Endothelial cell of umbilical vein (primary cell): ENCODE measurements at regions not wholly inside any gene's neighbourhood (a gene's known extent, or its start where the extent isn't known, plus 50 kb on each side); places are given as distances from the start of the nearest gene placed in this dataset.

Experiments
- BruUV-seq: library from RNA; stranded (reverse); fragments of 400-500 nt; replicated peaks from 2 replicates; lab custom pipeline; 2021; lab: Mats Ljungman, UMichigan
- CTCF ChIA-PET: fragments of 300-600, 350-600 bp; sonication (Branson Sonifier 250); formaldehyde crosslinking; loops from one replicate; lab custom pipeline; 2021; ENCODE audit warnings: antibody characterized with exemption, inconsistent platforms; lab: Charles Lee
- POLR2A ChIA-PET: fragments of 300-600, 350-600 bp; sonication (Branson Sonifier 250); formaldehyde crosslinking; loops from one replicate; lab custom pipeline; 2021; ENCODE audit warnings: antibody characterized with exemption, inconsistent platforms; lab: Charles Lee
- DNase-seq: peaks from one replicate; pipeline ENCODE4 v3.0.0-alpha.2; 2011; ENCODE audit warnings: low read depth, low spot score
- FAIRE-seq: peaks from 2 replicates; lab custom pipeline; 2011; peaks lifted over from hg19 to GRCh38; lab: Jason Lieb, UNC
- H2AFZ ChIP-seq: 2 replicates; pipeline ENCODE4 v1.6.0; 2012; ENCODE audit warnings: low read depth, low read length, control low read depth, inconsistent platforms
- H3K27ac ChIP-seq: 2 replicates; pipeline ENCODE4 v1.5.1; 2011; ENCODE audit warnings: low read depth, mild to moderate bottlenecking, control low read depth, low read length, moderate library complexity; ENCODE audit not compliant: insufficient read depth
- H3K27me3 ChIP-seq, 2 experiments: 2 replicates each; pipeline versions ENCODE4 v1.6.0 to v1.6.1; 2011; ENCODE audit warnings: low read length in 2 of 2, mixed read lengths in 1 of 2; ENCODE audit not compliant: control insufficient read depth in 2 of 2, insufficient read depth in 2 of 2
- H3K36me3 ChIP-seq, 2 experiments: 2 replicates in 1 of 2; 3 replicates in 1 of 2; pipeline ENCODE4 v1.5.1; 2011; ENCODE audit warnings: low read length in 2 of 2, mild to moderate bottlenecking in 1 of 2, moderate library complexity in 1 of 2; ENCODE audit not compliant: control insufficient read depth in 2 of 2, insufficient read depth in 2 of 2; ENCODE audit errors: extremely low read depth in 1 of 2
- H3K4me1 ChIP-seq: 3 replicates; pipeline ENCODE4 v1.5.1; 2011; ENCODE audit warnings: mild to moderate bottlenecking, low read length; ENCODE audit not compliant: control insufficient read depth, insufficient read depth; ENCODE audit errors: extremely low read depth
- H3K4me2 ChIP-seq: 2 replicates; pipeline ENCODE4 v1.6.1; 2011; ENCODE audit warnings: low read length, control low read depth, mixed read lengths; ENCODE audit not compliant: insufficient read depth
- H3K4me3 ChIP-seq, 3 experiments: fragments of 200-600 bp in 1 of 3; sonication (generic), shearing (Covaris generic) in 1 of 3; replicated peaks in 1 of 3; 2 replicates each; pipeline ENCODE4 v1.5.1; 2011 to 2016; ENCODE audit warnings: control low read depth in 3 of 3, low read length in 3 of 3, mild to moderate bottlenecking in 2 of 3, inconsistent platforms in 1 of 3, low read depth in 1 of 3, moderate library complexity in 1 of 3; ENCODE audit not compliant: insufficient read depth in 1 of 3
- H3K79me2 ChIP-seq: 2 replicates; pipeline ENCODE4 v1.6.0; 2012; ENCODE audit warnings: low read length, inconsistent platforms; ENCODE audit not compliant: control insufficient read depth, insufficient read depth
- H3K9ac ChIP-seq: replicated peaks from 2 replicates; pipeline ENCODE3; 2011; ENCODE audit warnings: low read length, control low read depth; ENCODE audit not compliant: insufficient read depth; ENCODE audit errors: extremely low read depth
- H3K9me1 ChIP-seq: replicated peaks from 3 replicates; pipeline ENCODE4 v1.6.0; 2011; ENCODE audit warnings: mild to moderate bottlenecking, low read length; ENCODE audit not compliant: control insufficient read depth, insufficient read depth; ENCODE audit errors: extremely low read depth
- H3K9me3 ChIP-seq: replicated peaks from 2 replicates; pipeline ENCODE4 v1.5.1; 2012; ENCODE audit warnings: low read length, inconsistent platforms; ENCODE audit not compliant: control insufficient read depth, insufficient read depth
- H4K20me1 ChIP-seq: replicated peaks from 2 replicates; pipeline ENCODE3; 2011; ENCODE audit warnings: mild to moderate bottlenecking, low read length; ENCODE audit not compliant: control insufficient read depth, insufficient read depth; ENCODE audit errors: extremely low read depth
- CTCF ChIP-seq, 2 donors: IDR thresholded peaks; 1 replicate in 1 of 2; 2 replicates in 1 of 2; pipeline ENCODE4 v1.5.1; 2011; ENCODE audit warnings: low read length in 2 of 2, mild to moderate bottlenecking in 2 of 2, moderate library complexity in 2 of 2, control low read depth in 1 of 2, inconsistent platforms in 1 of 2, low read depth in 1 of 2; ENCODE audit not compliant: insufficient read depth in 1 of 2; ENCODE audit errors: extremely low read depth in 1 of 2
- EZH2 ChIP-seq: IDR thresholded peaks from 2 replicates; pipeline ENCODE4 v1.6.1; 2012; ENCODE audit warnings: borderline replicate concordance, low read depth, mild to moderate bottlenecking, moderate library complexity, low read length, inconsistent platforms; ENCODE audit not compliant: severe bottlenecking
- FOS ChIP-seq: IDR thresholded peaks from 2 replicates; pipeline ENCODE4 v1.6.1; 2011; ENCODE audit warnings: mild to moderate bottlenecking, low read length, moderate library complexity, borderline replicate concordance; ENCODE audit not compliant: insufficient read depth
- GATA2 ChIP-seq: IDR thresholded peaks from 2 replicates; pipeline ENCODE4 v1.7.0; 2011; ENCODE audit warnings: low read depth, mild to moderate bottlenecking, moderate library complexity, mixed read lengths, low read length; ENCODE audit not compliant: insufficient read length, insufficient read depth
- JUN ChIP-seq: IDR thresholded peaks from 2 replicates; pipeline ENCODE4 v1.6.1; 2011; ENCODE audit warnings: borderline replicate concordance, low read depth; ENCODE audit not compliant: insufficient read length, insufficient read depth
- MAX ChIP-seq: IDR thresholded peaks from 2 replicates; pipeline ENCODE4 v1.6.1; 2011; ENCODE audit not compliant: insufficient read depth, insufficient read length
- POLR2A ChIP-seq: IDR thresholded peaks from 2 replicates; pipeline ENCODE4 v1.6.1; 2012; ENCODE audit warnings: low read depth, mild to moderate bottlenecking, control low read depth, low read length
- POLR2AphosphoS5 ChIP-seq: IDR thresholded peaks from 2 replicates; pipeline ENCODE4 v1.6.1; 2012; ENCODE audit warnings: low read depth, mild to moderate bottlenecking, control low read depth, low read length, moderate library complexity; ENCODE audit not compliant: insufficient read depth
- dilution Hi-C: fragments of 300-500 bp; cut with MboI; formaldehyde crosslinking; loops from one replicate; pipeline ENCODE4 v1.15.0; 2019; ENCODE audit warnings: low sequenced_read_pairs; ENCODE audit not compliant: extremely low pct_ligation_motif_present
- intact Hi-C: fragments of 100-400 bp; cut with micrococcal nuclease; formaldehyde crosslinking; loops from one replicate; pipeline ENCODE4 v1.10.0; 2022

GRCh38 chr12:70185301-70185700 is 57.9 kb upstream of the CNOT2 start:
- Histone ChIP-seq H3K79me2 (no peaks in the 10 kb centered on the region), H3K27me3 (no peaks in the 10 kb centered on the region), H3K9ac (no peak overlapping the region), H3K9me1 (no peaks in the 10 kb centered on the region), H4K20me1 (no peaks in the 10 kb centered on the region), H3K27ac (no peak overlapping the region), H3K9me3 (no peaks in the 10 kb centered on the region), H3K4me1 (peaks cover 4% of the 10 kb centered on the region), H3K4me3 (no peak overlapping the region), H3K36me3 (no peaks in the 10 kb centered on the region), H3K4me2 (no peak overlapping the region), H2AFZ (no peak overlapping the region)
- DNase-seq = no peak
- intact Hi-C loops (no loop called here), dilution Hi-C loops (no loop called here)
- no peak for TF ChIP-seq GATA2
- TF ChIP-seq EZH2 = no peak
- no peak for TF ChIP-seq POLR2A
- TF ChIP-seq MAX = no peak
- no peak for TF ChIP-seq FOS
- TF ChIP-seq POLR2AphosphoS5 = no peak
- TF ChIP-seq CTCF (IDR thresholded peaks at IDR 0.05; ENCODE audit: extremely low read depth in 1 of 2, insufficient read depth in 1 of 2, low read depth in 1 of 2, low read length in 2 of 2) = no peak
- no peak for TF ChIP-seq JUN
- ChIA-PET POLR2A (no interaction called here), CTCF (no interaction called here)
- FAIRE-seq = no peak
- no TSS peak for BruUV-seq
